Breast epithelium (tissue), 3 donors: ENCODE measurements at regions not wholly inside any gene's neighbourhood (a gene's known extent, or its start where the extent isn't known, plus 50 kb on each side); places are given as distances from the start of the nearest gene placed in this dataset.

Experiments
- POLR2AphosphoS5 ChIP-seq, 3 donors: sonication (generic); formaldehyde crosslinking; IDR thresholded peaks; one replicate each; pipeline ENCODE4 v1.6.1; 2017; ENCODE audit warnings: antibody characterized with exemption in 3 of 3
- TF ChIP-seq, protein P1 (sequence below), 3 donors: fragments of 450-650 bp; IDR thresholded peaks; one replicate each; pipeline ENCODE4 v1.5.1; 2016 to 2017; ENCODE audit warnings: antibody characterized with exemption in 3 of 3, mild to moderate bottlenecking in 3 of 3, moderate library complexity in 3 of 3

DNA sequence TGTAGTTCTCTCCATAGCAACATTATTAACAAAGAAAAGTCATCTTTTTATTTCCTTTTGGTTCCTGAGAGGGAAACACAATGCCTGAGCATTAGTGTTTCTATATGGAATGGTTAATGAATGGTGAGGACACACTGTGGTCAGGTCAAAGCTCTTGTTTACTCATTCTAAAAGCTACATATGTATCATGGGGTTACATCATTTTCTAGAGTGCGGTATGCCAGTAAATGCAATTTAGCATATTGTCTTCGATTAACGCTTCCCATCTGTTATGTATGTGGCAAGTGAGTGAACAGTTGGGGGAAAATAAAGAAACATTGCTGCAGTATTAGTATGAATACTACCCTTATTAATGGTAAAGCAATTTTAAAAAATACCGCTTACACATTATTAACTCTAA, 1152.2 kb upstream of the SPRY2 start:
- TF ChIP-seq, protein P1, sequence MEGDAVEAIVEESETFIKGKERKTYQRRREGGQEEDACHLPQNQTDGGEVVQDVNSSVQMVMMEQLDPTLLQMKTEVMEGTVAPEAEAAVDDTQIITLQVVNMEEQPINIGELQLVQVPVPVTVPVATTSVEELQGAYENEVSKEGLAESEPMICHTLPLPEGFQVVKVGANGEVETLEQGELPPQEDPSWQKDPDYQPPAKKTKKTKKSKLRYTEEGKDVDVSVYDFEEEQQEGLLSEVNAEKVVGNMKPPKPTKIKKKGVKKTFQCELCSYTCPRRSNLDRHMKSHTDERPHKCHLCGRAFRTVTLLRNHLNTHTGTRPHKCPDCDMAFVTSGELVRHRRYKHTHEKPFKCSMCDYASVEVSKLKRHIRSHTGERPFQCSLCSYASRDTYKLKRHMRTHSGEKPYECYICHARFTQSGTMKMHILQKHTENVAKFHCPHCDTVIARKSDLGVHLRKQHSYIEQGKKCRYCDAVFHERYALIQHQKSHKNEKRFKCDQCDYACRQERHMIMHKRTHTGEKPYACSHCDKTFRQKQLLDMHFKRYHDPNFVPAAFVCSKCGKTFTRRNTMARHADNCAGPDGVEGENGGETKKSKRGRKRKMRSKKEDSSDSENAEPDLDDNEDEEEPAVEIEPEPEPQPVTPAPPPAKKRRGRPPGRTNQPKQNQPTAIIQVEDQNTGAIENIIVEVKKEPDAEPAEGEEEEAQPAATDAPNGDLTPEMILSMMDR (IDR thresholded peaks at IDR 0.05), result no peak
- TF ChIP-seq POLR2AphosphoS5 (IDR thresholded peaks at IDR 0.05), result no peak
